Colonic mucosa (tissue), 4 donors: ENCODE measurements at regions not wholly inside any gene's neighbourhood (a gene's known extent, or its start where the extent isn't known, plus 50 kb on each side); places are given as distances from the start of the nearest gene placed in this dataset.

ENCODE experiments used
- DNase-seq: peaks from one replicate; pipeline ENCODE4 v3.0.0-alpha.2; 2020
- H3K27ac ChIP-seq: fragments of 200-600 bp; one replicate; pipeline ENCODE4 v1.8.0; 2021
- H3K27me3 ChIP-seq: fragments of 200-600 bp; one replicate; pipeline ENCODE4 v1.8.0; 2021
- H3K36me3 ChIP-seq: fragments of 200-600 bp; one replicate; pipeline ENCODE4 v1.8.0; 2021
- H3K4me1 ChIP-seq: fragments of 200-600 bp; one replicate; pipeline ENCODE4 v1.8.0; 2021; ENCODE audit warnings: mild to moderate bottlenecking
- H3K4me3 ChIP-seq: fragments of 200-600 bp; one replicate; pipeline ENCODE4 v1.8.0; 2021
- H3K9ac ChIP-seq, 2 donors: one replicate each; pipeline ENCODE4 v1.7.0; 2013; ENCODE audit warnings: control low read depth in 2 of 2, low read depth in 2 of 2, low read length in 2 of 2
- H3K9me3 ChIP-seq: fragments of 200-600 bp; one replicate; pipeline ENCODE4 v1.8.0; 2021
- intact Hi-C: fragments of 100-400 bp; cut with DNase I; formaldehyde crosslinking; loops from one replicate; pipeline ENCODE4 v1.14.1; 2022
- TF ChIP-seq, protein P1 (sequence below): fragments of 200-600 bp; IDR thresholded peaks from one replicate; pipeline ENCODE4 v1.8.0; 2022; ENCODE audit warnings: antibody characterized with exemption, mild to moderate bottlenecking
- donor health status: healthy.
- donor health status: DM: no; HTN: no; CAD: no.
- donor health status: DM: no; HTN: no; CAD: no.

DNA sequence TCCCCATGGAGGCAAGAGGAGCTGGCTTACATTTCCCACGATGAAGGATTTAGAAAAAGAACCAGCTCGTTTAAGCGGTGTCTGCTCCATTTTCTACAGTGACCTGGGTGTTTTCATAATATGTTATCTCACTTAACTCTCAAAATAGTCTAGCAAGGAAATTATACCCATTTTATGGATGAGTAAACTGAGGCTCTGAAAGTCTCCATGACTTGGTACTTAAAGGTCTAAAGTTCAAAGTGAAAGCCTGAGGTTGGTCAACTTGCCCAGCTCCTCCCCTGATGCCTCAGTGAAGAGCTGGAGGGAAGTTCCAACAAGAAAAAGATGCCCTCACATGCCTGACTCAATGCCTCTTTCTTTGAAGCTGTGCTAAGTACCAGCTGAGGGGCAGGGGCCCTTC, 232.0 kb downstream of the CBLN1 start:
- TF ChIP-seq, protein P1, sequence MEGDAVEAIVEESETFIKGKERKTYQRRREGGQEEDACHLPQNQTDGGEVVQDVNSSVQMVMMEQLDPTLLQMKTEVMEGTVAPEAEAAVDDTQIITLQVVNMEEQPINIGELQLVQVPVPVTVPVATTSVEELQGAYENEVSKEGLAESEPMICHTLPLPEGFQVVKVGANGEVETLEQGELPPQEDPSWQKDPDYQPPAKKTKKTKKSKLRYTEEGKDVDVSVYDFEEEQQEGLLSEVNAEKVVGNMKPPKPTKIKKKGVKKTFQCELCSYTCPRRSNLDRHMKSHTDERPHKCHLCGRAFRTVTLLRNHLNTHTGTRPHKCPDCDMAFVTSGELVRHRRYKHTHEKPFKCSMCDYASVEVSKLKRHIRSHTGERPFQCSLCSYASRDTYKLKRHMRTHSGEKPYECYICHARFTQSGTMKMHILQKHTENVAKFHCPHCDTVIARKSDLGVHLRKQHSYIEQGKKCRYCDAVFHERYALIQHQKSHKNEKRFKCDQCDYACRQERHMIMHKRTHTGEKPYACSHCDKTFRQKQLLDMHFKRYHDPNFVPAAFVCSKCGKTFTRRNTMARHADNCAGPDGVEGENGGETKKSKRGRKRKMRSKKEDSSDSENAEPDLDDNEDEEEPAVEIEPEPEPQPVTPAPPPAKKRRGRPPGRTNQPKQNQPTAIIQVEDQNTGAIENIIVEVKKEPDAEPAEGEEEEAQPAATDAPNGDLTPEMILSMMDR, result no peak
- Histone ChIP-seq H3K9me3 (no peaks in the 10 kb centered on the region), H3K4me3 (no peak overlapping the region), H3K4me1 (no peaks in the 10 kb centered on the region), H3K36me3 (no peaks in the 10 kb centered on the region), H3K27ac (no peak overlapping the region), H3K9ac (no peak overlapping the region), H3K27me3 (no peaks in the 10 kb centered on the region)
- no peak for DNase-seq
- intact Hi-C loops, result loop anchor here (10.0 kb wide), 2 partner anchors 135 to 295 kb away; no protein-coding TSS in a partner anchor

DNA sequence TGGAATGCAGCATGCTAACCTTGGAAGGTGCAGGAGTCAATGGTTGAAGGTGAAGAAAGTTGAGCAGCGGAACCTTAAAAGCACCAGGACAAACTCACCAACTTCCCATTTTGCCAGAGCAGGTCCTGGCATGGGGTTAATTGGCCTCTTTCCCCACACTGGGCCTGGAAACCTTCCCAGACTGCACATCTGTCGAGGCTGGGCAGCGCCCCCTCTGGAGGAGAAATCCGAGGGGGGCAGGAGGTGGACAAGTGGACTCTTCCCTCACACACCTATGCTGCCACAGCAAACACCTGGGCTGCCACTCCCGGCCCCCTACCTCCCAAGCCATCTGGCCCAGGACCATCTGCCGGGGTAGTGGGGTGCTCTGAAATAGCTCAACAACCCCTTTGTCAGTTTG, 232.4 kb downstream of the CBLN1 start:
- intact Hi-C loops, result no loop called here
- Histone ChIP-seq H3K9ac (no peak overlapping the region), H3K36me3 (no peaks in the 10 kb centered on the region), H3K9me3 (no peaks in the 10 kb centered on the region), H3K27ac (no peak overlapping the region), H3K27me3 (no peaks in the 10 kb centered on the region), H3K4me1 (no peaks in the 10 kb centered on the region), H3K4me3 (no peak overlapping the region)
- DNase-seq, result no peak
- TF ChIP-seq, protein P1, result no peak

DNA sequence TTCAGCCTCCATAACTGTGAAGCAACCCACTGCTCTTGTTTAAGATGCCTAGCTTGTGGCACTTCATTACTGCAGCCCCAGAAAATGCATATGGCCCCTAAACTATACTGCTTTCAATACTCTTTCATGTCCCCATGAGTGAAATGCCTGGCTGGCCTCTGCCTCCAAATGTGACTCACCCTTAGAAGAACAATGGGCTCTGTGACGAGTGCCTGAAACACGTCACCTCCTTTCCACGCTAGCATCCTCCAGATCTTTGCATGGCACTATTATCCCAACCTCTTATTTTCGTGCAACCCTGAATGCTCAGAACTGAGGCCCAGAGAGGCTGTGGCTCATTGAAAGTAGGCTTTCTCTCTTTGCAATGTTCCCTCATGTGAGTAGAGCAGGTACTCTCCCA, 233.1 kb downstream of the CBLN1 start:
- H3K27me3 ChIP-seq, result no peaks in the 10 kb centered on the region

DNA sequence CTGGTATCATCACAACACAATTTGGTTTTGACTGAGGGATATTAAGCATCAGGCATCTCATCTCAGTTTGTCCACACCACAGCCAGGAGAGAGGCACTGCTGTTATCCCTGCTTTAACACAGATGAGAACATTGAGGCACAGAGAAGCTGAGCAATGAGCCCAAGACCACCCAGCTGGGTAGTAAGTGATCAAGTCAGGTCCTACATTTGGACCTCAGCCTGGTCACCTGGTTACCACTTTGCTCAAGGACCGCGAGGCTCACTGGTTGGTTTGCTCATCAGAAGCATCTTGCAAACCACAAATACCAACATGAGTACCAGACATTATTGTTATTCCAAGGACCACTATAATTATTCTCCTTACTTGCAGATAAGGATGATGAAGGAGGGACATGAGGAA, 245.5 kb downstream of the CBLN1 start:
- no peak overlapping the region for H3K4me3 ChIP-seq
- no peak for DNase-seq
- intact Hi-C loops, result no loop called here
- TF ChIP-seq, protein P1, result no peak
- no peak overlapping the region for H3K9ac ChIP-seq
- no peaks in the 10 kb centered on the region for H3K27me3 ChIP-seq
- no peak overlapping the region for H3K27ac ChIP-seq
- no peaks in the 10 kb centered on the region for H3K4me1 ChIP-seq
- H3K9me3 ChIP-seq, result no peaks in the 10 kb centered on the region
- no peaks in the 10 kb centered on the region for H3K36me3 ChIP-seq

More for the DNA sequence above, 233.1 kb downstream of the CBLN1 start:
- H3K9ac ChIP-seq, result no peak overlapping the region
- no peaks in the 10 kb centered on the region for H3K36me3 ChIP-seq
- intact Hi-C loops, result no loop called here
- DNase-seq, result no peak
- H3K4me3 ChIP-seq, result no peak overlapping the region
- H3K4me1 ChIP-seq, result no peaks in the 10 kb centered on the region
- TF ChIP-seq, protein P1, result no peak
- no peak overlapping the region for H3K27ac ChIP-seq
- no peaks in the 10 kb centered on the region for H3K9me3 ChIP-seq

DNA sequence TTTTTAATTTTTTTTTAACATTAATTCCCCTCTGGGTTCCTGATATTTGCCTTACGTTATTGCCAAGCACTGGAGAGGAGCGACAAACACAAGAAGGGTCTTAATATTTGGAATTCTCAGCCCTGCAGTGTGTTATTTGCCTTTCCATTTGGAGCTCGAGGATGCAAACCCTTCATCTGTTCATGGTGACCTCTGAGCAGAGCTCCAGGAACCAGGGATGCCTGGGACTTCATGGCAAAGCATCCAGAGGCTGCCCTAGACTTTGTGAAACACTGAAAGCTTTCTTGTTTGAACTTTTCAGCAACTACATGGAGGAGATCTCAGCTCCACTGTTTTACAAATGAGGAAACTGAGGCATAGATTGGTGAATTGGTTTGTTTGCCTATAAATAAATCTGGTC, 254.2 kb downstream of the CBLN1 start:
- DNase-seq, result no peak
- H3K4me1 ChIP-seq, result no peaks in the 10 kb centered on the region

More for the DNA sequence above, 254.2 kb downstream of the CBLN1 start:
- H3K4me3 ChIP-seq, result no peak overlapping the region
- H3K36me3 ChIP-seq, result no peaks in the 10 kb centered on the region
- H3K9ac ChIP-seq, result no peak overlapping the region
- TF ChIP-seq, protein P1, result no peak
- intact Hi-C loops, result no loop called here
- H3K27ac ChIP-seq, result no peak overlapping the region
- H3K9me3 ChIP-seq, result no peaks in the 10 kb centered on the region
- no peaks in the 10 kb centered on the region for H3K27me3 ChIP-seq
